NCI-H2196 treated with DMSO at 0.1 percent for 48 hours (cell line): ENCODE measurements at regions not wholly inside any gene's neighbourhood (a gene's known extent, or its start where the extent isn't known, plus 50 kb on each side); places are given as distances from the start of the nearest gene placed in this dataset.

ENCODE experiments used
- DNase-seq: peaks from one replicate; lab custom pipeline; 2025; ENCODE audit not compliant: unreplicated experiment; lab: John Stamatoyannopoulos, UW

- no peak for DNase-seq
Measured at GRCh38 chr16:85320677-85321385, 208.6 kb upstream of the CIBAR2 start.

DNA sequence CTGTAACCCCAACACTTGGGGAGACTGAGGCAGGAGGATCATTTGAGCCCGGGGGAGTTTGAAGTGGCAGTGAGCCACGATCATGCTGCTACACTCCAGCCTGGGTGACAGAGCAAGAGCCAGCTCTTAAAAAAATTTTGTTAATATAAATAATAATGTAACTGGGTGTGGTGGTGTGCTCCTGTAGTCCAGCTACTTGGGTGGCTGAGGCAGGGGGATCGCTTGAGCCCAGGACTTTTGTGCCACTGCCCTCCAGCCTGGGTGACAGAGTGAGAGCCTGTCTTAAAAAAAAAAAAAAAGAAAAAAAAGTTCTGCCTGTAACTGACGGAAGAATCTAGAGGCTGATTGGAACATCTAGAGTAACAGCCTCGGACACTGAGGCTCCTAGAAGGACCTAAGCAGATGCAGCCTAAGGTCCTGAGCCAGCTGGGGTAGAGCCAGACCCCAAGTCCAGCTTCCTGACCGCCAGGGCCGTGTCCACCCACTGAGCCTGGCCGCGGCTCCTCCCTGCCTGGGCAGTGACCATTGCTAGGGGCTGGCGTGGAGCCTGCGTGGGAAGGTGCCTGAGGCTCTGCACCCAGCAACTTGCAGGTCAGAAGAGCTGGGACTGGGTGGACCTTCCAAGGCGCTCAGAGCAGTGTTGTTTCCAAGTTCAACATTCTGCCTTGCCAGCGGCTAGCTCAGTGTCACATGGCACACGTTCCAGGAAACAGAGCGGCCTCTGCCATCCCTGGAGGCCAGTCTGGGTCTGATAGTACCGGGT, 209.4 kb upstream of the CIBAR2 start:
- DNase-seq: no peak

DNA sequence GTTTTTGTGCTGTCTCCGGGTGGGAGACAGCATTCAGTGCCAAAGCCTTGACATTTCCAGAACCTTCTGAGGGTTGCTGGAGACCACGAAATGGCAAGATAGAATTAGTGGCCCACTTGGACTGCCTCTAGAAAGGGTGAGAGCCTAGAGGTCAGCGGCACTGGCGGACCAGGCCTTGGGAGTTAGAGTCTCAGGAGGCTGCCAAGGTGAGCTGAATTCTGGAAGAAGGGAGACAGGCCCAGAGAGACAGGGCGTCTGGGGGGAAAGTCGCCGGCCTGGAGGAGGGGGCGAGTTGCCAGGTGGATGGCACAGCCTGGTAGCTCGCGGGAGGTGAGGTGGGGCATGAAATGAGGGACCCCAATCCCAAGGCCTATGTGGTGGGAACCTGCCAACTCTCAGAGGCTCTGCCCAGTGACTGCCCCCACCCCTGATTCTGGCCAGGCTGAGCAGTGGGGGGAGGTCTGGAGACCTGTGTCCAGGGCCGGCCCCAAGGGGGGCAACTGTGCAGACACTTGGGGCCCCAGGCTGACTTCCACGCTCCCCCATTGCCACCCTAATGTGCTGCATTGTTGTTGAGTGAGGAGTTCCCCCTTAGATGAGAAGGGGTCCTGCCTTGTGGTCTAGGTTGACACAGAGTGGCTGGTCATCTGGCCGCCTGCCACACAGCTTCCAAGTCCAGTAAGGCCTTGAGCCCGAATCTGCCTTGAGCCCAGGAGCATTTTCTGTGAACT, 211.1 kb upstream of the CIBAR2 start:
- no peak for DNase-seq

DNA sequence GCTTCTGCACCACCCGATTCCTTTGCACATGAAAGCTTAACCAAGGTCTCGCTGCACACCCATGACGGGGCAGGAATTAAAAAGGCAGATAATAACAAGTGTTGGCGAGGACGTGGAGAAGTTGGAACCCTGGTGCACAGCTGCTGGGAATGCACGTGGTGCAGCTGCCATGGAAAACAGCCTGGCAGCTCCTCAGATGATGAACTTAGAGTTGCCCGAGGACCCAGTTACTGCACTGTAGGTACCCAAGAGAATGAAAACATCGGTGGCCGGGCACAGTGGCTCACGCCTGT, 211.6 kb upstream of the CIBAR2 start:
- no peak for DNase-seq

- no peak for DNase-seq
Measured at GRCh38 chr16:85324488-85324887, 212.2 kb upstream of the CIBAR2 start.

GRCh38 chr16:85326113-85326793, 214.0 kb upstream of the CIBAR2 start:
- DNase-seq: no peak

- DNase-seq: no peak
Measured at GRCh38 chr16:85326794-85327181, 214.5 kb upstream of the CIBAR2 start.

- DNase-seq: no peak
Measured at GRCh38 chr16:85327731-85328675, 215.7 kb upstream of the CIBAR2 start.

DNA sequence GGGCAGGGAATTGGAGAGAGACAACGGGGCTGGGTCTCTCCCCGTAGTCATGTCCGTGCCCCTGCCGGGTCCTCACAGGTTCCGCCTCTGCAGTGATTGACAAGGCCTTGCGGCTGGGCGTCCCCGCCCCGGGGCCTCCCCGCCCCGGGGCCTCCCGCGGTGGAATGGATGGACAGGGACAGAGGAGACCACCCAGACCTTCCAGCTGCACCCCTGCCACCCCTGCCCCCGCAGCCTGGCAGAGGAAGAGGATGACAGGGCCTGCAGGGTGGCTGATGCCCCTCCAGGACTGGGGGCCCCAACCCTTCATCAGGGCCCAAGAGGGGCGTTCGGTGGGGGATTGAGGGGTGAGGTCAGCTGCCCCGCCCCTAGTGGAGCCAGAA, 216.4 kb upstream of the CIBAR2 start:
- no peak for DNase-seq

DNA sequence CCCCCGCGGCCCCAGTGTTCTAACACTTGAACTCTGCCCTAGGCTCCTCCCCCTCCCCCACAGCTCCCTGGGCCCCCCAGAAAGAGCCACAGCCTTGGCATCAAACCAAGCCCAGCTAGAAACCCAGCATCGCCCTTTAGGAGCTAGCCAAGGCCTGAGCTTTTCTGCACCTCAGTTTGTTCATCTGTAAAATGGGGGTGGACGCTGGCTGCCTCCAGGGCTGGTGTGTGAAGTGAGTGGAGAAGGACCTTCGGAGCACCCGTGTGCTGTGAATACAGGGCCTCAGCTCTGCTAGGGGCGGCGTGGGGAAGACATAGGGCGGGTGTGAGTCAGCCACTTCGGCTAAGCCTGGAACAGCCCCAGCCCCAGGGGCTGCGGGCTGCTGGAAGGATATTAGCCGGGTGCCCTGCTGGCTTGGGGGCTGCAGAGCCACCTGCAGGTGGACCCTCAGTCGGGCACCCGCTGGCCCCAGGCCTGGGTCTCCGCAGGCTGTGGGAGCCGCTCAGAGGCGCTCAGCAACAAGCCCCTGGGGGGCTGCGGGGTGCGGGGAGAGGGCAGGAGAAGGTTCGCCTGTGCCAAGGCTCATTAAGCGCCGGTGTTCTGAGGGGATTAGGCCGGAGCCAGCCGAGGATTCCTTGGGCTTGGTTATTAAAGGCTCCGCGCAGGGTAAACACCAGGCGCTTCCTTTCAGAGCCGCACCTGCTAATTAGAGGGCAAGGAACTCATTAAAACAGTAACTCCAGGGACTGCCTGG, 217.0 kb upstream of the CIBAR2 start:
- DNase-seq: no peak

- DNase-seq: no peak
Measured at GRCh38 chr16:85330006-85330693, 217.9 kb upstream of the CIBAR2 start.

GRCh38 chr16:85330694-85331188, 218.5 kb upstream of the CIBAR2 start:
- no peak for DNase-seq

DNA sequence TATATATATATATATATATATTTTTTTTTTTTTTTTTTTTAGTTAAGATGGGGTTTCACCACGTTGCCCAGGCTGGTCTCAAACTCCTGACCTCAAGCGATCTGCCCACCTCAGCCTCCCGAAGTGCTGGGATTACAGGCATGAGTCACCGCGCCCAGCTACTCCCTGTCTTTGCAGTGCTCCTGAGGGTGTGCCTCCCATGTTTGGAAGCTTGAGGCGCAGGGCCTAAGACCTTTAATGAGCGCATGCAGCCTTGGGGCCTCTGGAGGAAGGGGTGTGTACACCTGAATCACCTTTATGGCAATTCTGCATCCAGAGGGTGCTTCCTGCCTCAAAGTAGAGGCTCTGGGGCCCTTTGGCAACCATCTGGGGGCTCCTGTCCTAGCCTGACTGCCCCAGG, 219.4 kb upstream of the CIBAR2 start:
- no peak for DNase-seq

- no peak for DNase-seq
Measured at GRCh38 chr16:85332175-85332574, 219.9 kb upstream of the CIBAR2 start.

GRCh38 chr16:85333337-85333736, 221.1 kb upstream of the CIBAR2 start:
- no peak for DNase-seq

DNA sequence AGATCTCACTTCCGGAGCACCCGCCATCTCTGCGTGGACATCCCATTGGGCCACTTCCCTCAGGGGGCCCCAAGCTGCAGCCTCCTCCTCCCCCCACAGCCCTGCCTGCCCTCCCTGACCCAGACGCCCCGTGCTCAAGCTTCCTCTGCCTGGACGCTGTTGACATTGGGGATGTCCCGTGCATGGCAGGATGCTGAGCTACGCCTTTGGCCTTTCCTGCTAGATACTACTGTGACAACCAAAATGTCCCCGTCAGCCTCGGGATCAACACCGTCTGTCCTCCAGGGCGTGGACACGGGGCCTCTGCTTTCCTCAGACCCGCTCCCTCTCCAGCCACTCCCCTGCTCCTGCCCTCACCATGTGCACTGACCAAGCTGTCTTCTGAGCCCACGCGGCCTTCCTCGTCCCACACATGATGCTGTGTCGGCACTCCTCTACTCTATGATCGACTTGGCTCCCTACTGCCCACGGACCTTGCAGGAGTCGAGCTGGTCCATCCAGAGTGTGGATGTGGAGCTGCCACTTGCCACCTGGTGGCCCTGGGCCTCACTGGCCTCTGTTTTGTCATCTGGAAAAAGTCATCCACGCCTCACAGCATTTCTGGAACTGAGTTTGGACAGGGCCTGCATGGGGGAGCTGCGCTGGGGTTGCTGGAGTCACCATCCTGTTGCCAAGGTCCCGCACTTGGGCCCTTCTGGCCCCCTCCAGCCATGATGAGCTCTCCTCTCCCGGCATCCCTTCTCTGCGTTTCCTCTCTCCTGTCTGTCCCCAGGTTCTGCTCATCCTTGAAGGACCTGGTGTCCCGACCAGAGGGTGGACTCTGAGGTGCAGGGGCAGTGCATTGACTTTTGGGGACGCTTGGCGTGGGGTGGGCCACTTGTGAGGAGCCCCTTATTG, 221.7 kb upstream of the CIBAR2 start:
- DNase-seq: no peak

DNA sequence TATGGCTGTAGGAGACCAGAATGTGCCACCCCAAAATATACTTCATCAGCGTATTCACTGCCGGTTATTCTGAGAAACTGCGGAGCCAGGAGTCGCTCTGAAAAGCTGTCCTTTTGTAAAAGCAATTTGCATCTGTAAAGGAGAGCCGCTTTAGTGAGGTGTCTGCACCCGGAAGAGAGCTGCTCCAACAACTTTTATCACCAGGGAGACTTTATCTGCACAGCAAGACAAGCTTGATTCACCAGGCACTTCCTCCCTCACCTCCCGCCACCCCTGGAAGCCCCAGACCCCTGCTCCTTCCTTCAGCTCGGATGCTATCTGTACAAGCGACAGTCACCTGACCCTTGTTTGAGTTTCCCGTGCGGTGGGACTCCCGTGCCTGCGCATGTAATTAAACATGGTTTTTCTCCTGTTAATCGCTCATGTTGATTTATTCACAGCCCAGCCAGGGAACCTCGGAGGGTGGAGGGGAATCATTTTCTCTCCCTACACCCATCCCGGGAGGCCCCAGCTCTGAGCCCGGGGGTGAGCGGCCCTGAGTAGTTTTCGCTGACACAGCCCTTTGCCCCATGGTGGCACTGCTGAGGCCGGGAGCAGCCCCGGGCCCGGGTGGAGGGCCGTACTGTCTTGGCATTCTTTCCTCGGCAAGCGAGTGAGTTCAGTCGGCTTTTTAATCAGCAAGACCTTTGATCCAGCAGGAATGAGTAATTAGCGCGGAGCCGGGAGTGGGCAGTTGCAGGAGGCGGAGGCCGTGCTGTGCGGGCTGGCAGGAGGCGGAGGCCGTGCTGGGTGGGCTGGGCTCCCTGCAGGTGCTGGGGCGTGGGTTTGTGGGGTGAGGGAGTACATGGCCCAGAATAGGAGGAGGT, 222.7 kb upstream of the CIBAR2 start:
- no peak for DNase-seq
